NCI-H446 (cell line): ENCODE measurements at regions not wholly inside any gene's neighbourhood (a gene's known extent, or its start where the extent isn't known, plus 50 kb on each side); places are given as distances from the start of the nearest gene placed in this dataset.
A peak's percentile ranks its signal among the peaks of the same experiment; 100 is the strongest.
"Not testable (repeated sequence)": the region's sequence is repeated elsewhere in the genome, so short reads cannot be mapped to it uniquely, and the experiment has no call there.

Source experiments
- DNase-seq, 2 experiments: peaks; one replicate each; lab custom pipeline; 2025; lab: John Stamatoyannopoulos, UW

DNA sequence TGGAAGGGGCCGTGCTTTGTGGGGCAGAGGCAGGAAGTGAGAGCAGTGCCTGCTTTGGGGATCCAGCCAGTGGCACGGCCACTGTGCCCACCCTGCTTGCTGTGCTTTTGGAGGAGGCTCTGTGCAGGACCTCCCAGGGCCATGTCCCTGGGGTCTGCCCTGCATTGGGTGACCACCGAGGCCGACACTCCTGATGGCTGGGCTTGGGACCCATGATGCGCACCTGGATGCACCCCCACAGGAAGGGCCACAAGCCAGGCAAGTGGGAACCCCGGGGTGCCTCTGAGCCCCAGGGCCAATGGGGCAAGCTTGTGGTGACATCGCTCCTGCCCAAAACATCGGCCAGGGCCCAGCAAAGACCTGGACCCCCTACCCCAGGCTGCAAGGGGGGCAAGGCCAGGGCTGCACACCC is 738.6 kb upstream of the GJE1 start:
- DNase-seq = no peak

DNA sequence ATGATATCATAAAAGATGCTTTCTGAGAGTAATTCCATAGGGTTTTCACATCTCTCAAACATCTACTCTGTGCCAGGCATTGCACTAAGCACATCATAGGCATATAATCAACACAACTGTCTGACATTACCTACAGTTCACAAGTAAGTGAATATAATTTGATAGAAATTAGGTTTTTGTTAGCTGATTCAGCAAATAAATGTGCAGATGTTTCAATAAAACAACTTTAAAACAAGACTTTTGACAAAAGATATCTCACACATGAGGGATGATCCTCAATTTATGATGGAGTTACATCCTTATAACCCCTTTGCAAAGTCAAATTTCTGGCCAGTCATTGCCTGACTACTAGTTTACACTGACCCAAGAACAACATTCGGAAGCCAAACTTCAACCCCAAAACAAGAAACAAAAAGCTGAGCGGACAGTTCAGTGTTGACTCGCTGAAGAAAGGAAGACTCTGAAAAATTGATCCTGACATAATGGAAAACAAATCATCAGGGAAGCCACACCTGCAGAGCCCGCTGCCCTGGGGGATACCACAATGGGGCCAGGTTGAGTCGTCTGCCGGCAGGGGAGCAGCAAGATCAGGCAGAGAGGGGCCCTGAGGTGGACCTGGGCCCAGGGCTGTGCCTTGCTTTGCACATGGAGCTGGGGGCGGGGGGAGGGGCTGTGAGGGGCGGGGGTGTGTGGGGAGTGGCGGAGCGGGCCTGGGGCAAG is 739.2 kb upstream of the GJE1 start:
- no peak for DNase-seq

DNA sequence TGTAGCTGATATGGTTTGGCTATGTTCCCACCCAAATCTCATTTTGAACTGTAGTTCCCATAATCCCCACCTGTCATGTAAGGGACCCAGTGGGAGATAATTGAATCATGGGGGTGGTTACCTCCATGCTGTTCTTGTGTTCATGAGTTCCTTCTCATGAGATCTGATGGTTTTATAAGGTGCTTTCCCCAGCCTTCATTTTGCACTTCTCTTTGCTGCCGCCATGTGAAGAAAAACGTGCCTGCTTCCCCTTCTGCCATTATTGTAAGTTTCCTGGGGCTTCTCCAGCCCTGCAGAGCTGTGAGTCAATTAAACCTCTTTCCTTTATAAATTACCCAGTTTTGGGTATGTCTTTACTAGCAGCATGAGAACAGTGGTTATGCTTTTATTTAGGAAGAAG is 741.6 kb upstream of the GJE1 start:
- DNase-seq = not testable (repeated sequence)

DNA sequence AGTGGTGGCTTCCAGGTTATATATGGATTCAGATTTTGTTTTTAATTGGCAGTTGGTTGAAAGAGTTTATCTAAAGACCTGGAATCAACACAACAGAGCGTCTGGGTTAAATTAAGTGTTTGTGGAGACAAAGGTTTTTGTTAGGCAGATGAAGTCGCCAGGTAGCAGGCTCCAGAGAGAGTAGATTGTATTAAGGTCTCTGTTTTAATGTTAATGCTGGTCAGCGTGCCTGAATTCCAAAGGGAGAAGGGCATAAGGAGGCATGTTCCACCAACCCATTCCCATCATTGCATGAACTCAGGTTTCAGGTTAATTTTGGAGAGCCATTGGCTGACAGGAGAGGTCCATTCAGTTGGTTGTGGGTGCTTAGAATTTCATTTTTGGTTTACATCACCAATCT is 744.1 kb upstream of the GJE1 start:
- no peak for DNase-seq

DNA sequence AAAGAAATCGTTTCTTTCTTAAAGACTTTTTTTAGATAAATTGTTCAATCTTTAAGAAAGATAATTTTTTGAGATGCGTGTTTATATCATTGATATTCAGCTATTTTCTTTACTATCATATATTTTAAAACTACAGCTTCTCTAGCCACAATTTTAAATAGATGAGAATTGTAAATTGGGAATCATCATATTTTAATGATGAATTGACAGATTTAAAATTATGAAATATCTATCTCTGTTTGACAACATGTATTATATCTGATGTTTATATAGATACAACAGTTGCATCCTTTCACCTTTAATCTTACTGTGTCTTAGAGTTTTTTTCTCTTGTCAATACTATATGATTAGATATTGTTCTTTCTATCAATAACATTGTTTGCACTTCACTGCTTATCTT is 762.3 kb upstream of the GJE1 start:
- no peak for DNase-seq

DNA sequence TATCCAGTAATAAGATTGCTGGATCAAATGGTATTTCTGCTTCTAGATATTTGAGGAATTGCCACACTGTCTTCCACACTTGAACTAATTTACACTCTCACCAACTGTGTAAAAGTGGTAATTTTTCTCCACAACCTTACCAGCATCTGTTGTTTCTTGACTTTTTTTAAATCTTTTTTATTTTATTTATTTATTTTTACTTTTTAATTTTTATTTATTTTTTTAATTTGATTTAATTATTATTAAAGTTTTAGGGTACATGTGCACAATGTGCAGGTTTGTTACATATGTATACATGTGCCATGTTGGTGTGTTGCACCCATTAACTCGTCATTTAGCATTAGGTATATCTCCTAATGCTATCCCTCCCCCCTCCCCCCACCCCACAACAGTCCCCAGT is 765.9 kb upstream of the GJE1 start:
- not testable (repeated sequence) for DNase-seq

DNA sequence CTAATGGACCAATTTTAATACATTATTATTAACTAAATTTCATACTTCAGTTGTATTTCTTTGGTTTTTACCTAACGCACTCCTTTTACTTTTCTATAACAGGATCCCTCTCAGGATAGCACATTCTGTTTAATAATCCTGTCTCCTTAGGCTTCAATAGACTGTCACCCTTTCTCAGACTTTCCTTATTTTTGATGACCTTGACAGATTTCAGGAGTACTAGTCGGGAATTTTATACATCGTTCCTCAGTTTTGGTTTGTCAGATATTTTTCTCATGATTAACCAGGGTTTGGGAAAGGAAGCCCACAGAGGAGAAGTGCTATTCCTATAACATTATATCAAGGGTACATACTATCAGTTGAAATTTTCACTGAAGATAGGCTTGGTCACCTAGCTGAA is 768.0 kb upstream of the GJE1 start:
- DNase-seq = no peak

DNA sequence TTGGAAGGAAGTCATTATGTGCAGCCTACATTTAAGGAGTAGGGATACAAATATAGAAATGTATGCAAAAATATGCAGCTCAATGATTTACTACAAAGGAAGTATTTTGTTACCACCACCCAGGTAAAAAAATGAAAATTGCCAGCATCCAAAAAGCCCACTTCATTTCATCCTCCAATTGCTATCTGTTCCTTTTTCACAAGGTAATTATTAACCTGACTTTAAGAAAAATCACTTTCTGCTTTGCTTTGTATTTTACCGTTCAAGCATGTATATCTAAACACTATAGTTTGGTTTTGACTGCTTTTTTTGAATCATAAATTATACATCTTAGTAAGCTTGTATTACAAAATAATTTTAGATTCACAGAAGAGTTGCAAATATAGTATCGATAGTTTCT is 768.5 kb upstream of the GJE1 start:
- no peak for DNase-seq

DNA sequence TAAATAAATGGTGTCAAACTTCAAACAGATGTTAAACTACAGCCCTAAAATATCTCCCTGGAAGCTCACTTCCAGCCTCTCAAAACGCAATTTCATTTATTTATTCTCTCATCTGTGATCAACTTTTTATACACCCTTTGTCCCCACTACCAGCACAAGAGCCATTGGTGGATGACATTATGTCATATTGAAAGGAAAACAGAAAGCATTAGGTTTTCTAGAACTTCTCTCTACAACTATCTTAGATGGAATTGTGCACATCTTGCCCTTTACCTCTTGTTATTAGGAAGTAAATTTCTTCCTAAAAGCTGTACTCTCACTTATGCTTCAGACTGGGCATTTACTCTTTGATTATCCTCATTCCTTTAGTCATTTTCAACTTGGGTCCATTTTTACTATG is 771.2 kb upstream of the GJE1 start:
- DNase-seq = no peak

DNA sequence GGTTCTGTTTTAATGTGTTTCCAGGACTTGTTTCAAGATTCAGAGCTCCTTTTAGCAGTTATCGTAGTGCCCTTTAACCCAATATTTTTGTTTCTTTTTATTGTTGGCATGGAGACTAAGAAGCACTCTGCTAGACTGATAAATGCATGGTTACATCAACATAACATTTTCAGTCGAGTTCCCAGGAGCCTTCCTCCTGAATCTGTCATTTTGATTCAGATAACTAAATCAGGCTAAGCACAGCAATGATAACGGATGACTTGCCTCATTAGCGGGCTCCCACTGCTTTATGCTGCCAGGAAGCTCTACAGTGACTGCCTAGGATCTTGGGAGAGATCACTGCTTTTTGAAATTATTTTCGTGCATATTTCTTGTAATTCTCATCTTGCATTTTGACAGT is 772.8 kb upstream of the GJE1 start:
- DNase-seq = peak in 1 of 2 experiments; percentile 40

DNA sequence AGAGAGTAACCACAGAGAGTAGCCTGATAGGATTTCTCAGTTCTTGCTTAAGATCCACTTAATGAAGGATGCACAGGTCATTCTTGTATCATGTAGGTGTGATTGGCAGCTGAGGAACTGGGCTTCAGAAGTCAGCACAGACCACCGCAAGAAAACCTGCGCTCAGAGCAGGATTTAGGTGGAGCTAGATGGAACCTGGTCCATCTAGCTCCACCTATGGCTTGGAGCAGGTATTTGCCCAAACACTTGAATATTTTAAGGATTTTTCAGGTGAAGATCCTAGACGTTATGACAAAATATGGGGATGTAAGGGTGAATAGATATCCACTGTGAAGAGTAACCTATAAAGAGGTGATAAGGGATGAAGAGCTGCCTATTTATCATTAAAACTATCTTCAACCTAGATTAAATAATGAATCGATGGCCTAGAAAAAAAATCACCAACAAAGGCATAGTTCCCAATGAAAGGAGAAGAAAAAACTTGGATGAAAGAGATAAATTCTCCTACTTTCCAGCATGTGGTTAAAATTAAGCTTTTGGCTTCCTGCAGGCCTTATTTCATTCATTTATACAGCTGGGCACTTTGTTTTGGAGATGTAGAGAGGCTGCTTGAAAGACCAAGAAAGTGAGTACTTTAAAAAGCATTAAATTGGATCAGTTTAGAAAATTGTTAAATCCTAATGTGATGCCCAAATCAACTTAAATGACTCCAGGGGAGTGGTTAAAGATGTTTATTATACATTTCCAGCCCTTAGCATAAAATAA is 778.4 kb upstream of the GJE1 start:
- no peak for DNase-seq

DNA sequence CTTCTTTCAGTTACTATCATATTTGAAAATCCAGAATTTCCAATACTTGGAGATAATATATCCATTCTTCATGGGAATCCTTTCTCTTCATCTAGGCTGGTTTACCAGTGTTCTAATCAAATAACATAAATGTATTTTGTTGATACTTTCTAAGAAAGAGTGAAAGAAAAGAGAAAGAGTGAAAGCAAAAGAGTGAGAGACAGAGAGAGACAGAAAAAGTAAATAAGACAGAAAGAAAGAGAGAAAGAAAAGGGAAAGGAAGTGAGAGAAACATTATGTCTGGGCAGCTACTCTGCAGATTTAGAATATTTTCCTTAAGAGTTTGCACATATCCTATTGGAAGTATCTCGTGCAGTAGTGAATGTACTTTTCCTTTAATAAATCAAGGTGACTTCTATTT is 781.0 kb upstream of the GJE1 start:
- DNase-seq = no peak

DNA sequence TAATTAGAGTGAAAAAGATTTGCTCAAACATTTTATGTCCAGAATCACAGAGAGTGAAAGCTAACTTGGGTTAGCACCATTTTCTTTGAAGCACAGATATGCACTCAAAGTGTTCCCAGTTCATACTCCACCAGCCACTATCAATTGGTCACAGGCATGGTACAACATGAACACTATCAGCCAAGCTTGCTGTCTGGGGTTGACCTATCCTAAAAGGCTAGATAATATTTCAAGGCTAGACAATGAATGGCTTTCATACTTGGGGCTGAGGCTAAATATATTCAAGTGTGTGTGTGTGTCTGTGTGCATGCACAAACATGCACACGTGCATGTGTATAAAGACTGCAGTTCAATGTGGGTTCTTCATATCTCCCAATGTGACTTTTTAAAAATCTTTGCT is 783.0 kb upstream of the GJE1 start:
- no peak for DNase-seq

DNA sequence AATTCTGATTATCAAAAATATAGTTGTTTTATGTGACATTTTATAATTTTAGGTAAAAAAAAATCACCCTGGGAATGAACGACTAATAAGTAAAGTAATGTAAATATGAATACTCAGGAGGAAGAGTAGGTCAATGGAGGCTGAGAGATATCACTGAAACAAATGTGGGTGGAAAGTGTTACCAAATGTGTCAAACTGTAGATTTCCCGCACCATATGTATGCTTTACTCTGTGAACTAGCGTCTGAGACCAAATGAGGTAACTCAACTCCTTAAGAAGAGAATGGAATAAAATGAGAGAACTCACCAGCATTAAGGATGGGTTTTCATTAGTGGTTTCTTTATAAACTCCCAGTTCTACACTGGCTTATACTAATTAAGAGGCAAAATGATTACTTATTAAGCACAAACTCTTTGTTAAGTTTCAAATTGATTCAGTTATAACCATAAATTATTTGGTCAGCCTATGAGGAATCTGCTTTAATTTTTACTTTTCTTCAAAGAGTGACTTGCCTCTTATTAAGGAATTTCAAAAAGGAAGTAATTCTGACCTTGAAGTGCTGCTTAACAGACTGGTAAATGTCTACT is 784.7 kb upstream of the GJE1 start:
- no peak for DNase-seq

DNA sequence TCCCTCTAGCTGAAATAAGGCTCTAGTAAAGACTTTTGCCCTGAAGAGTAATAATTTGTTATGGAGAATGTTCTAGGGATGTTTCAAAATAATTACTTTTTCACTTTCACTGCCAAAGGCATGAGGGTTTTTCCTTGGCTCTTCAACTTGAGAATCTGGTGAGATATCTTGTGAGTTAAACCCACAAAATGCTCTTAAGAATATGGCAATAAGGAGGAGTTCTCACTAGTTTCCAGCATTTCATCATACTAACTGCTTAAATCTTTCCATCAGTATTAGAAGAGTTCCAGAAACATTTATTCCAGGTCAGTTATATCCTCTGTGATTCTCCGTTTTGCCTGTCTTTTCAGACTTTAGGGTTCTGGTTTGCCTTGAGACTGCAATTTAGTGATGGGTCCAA is 785.6 kb upstream of the GJE1 start:
- no peak for DNase-seq

DNA sequence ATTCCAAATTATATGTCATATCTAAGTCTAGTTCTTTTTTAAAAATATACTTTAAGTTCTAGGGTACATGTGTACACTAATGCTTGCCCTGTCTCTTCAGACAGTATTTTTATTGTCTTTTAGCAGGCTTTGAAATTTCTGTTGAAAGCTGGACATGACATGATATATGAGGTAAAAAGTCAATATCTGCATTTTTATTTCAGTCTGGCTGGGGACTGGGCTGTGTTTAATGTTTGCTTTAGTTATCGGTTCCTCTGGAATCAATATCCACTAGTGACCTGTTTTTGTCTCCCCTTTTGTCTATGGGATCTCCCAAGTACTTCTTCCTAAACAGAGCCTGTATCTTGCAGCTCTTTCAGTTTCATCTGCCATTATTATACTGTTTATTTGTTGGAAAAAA is 786.2 kb upstream of the GJE1 start:
- no peak for DNase-seq

DNA sequence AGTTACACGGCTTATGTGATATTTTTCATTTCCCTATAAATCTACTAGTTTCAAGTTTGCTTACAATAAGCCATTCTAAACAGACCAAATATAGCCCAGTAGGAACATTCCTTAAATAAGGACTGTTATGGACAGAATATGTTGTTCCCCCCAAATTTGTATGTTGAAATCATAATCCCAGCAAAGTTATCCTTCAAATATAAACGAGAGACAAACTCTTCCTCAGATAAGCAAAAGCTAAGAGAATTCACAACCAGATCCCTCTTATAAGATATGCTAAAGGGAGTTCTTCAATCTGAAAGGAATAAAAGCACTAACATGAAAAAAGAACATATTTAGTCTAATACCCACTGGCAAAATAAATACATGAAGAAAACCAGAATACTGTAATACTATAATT is 795.5 kb upstream of the GJE1 start:
- DNase-seq = no peak

DNA sequence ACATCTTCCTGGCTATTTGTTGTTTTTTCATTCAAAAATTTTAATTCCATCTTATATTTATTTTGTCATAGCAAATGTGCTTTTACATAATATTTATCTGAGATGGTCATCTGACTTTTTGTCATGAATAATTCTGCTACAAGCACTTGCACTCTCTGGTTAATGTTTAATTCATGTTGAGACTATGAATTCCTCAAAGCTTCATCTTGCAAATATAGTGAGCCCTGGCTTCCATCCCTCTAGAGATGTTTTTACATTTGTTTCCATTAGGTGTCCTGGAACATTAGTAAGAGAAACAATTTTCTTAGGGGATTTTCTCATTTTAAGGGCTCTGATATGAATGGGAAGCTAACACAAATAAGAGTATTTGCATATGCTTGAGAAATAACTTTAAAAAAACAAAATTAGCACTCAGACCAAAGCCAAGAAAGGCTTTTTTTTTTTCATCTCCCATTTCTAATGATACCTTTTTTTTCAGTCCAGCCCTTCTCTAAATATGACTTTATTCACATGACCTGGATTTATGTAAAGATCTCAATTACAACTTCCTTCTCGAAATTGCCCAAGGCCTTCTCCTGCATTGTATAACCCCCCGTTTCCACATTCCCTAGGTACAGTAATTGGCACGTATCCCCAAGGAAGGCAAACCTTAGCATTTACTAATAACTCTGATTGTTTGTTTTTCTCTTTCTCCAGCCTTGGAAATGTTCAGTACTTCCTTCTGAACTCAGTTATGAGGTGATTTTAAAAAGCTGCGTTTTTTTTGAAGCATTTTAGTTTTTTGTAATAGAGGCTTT is 797.0 kb upstream of the GJE1 start:
- DNase-seq = no peak

DNA sequence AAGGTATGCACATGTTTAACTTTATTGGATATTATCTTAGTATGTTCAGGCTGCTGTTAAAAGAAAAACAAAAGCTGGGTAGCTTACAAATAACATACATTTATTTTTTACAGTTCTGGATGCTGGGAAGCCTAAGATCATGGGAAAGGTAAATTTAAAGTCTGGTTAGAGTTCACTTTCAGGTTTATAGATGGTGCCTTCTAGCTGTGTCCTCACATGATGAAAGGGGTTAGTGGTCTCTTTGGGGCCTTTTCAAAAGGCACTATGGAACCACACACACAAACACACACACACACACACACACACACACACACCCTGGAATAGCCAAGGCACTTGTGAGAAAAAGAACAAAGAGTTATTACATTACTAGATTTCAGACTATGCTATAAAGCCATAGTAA is 805.8 kb upstream of the GJE1 start:
- DNase-seq = no peak

DNA sequence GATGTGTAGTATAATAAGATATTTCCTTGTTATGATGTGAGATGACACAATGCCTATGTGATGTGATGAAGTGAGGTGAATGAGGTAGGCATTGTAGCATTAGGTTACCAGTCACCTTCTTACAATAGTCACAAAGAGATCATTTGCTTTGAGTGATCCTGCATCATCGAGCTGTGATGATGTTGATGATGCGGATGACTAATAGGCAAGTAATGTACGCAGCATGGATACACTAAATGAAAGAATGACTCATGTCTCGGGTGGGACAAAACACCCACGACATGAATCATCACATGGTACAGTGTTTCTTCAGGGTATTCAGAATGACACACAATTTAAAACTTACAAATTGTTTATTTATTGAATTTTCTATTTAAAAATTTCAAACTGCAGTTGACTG is 806.3 kb upstream of the GJE1 start:
- DNase-seq = no peak

DNA sequence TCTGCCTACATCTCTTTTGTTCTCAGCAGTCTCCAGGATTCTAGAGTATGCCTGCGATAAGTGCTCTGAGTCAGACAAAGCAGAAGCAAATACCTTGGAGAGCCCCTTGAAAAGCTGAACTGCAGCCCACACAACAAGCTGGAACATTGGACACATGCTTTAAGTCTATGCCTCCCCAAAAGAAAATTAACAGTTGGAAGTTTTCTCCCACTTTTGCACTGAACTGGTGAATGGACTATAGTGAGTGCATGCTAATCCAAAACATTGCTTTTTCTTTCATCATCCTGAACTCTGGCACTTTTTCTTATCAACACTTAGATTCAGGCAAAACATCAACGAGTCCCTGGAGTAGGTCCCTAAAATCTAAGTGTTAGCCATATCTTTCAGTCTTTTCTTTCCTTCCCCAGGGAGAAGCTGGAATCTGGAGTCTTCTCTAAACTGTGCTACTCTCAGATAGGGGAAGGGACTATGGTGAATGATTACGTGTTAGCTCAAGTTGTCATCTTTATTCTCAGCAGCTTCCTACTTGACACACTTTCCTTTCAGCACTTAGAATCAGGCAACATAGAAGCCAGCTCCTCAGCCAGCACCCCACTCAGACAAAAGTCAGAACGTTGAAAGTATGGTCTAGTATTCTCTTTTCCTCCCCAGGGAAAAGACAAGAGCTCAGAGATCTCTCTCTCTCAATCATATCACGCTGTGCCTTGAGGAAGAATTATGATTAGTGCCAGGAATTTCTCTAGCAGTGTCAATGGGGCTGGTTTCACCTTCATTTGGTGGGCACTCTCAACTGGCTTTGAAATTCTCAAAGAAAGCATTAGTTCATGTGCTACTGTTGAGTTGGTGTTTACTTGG is 811.0 kb upstream of the GJE1 start:
- DNase-seq = no peak

DNA sequence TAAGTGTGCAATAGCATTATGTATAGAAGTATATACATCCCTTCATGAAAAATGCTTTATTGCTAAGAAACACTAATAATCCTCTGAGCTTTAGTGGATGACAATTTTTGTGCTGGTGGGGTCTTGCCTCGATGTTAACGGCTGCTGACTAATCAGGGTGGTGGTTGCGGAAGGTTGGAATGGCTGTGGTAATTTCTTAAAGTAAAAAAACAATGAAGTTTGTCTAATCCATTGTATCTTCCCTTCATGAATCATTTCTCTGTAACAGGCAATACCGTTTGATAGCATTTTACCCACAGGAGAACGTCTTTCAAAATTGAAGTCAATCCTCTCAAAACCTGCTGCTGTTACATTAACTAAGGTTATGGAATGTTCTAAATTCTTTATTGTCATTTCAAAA is 816.5 kb upstream of the GJE1 start:
- no peak for DNase-seq
